NT2/D1 (cell line): ENCODE measurements at regions not wholly inside any gene's neighbourhood (a gene's known extent, or its start where the extent isn't known, plus 50 kb on each side); places are given as distances from the start of the nearest gene placed in this dataset.

Experiments
- DNase-seq: peaks from one replicate; pipeline ENCODE4 v3.0.0-alpha.2; 2011; ENCODE audit warnings: low read depth, low spot score
- H3K27me3 ChIP-seq: 2 replicates; pipeline ENCODE4 v1.6.0; 2011; ENCODE audit warnings: mild to moderate bottlenecking; ENCODE audit not compliant: insufficient read length, insufficient read depth
- H3K36me3 ChIP-seq: 2 replicates; pipeline ENCODE4 v1.6.1; 2011; ENCODE audit warnings: mild to moderate bottlenecking, low read length, mixed read lengths; ENCODE audit not compliant: insufficient read depth, insufficient read length
- H3K4me1 ChIP-seq: 2 replicates; pipeline ENCODE4 v1.5.1; 2011; ENCODE audit not compliant: insufficient read depth, insufficient read length
- H3K4me3 ChIP-seq: 2 replicates; pipeline ENCODE4 v1.5.1; 2011; ENCODE audit warnings: low read depth; ENCODE audit not compliant: insufficient read length
- H3K9ac ChIP-seq: 2 replicates; pipeline ENCODE4 v1.6.0; 2011; ENCODE audit warnings: low read depth; ENCODE audit not compliant: insufficient read length
- H3K9me3 ChIP-seq: 2 replicates; pipeline ENCODE4 v1.5.1; 2011; ENCODE audit warnings: mild to moderate bottlenecking, low read length; ENCODE audit not compliant: insufficient read depth
- SUZ12 ChIP-seq: IDR thresholded peaks from 2 replicates; pipeline ENCODE4 v1.6.1; 2011; ENCODE audit not compliant: insufficient read length, insufficient read depth; ENCODE audit errors: extremely low read depth
- YY1 ChIP-seq: IDR thresholded peaks from 2 replicates; pipeline ENCODE4 v1.6.1; 2011; ENCODE audit not compliant: insufficient read length, insufficient read depth
- ZNF274 ChIP-seq: IDR thresholded peaks from 2 replicates; pipeline ENCODE4 v1.6.1; 2011; ENCODE audit warnings: mild to moderate bottlenecking, low read depth, low read length

DNA sequence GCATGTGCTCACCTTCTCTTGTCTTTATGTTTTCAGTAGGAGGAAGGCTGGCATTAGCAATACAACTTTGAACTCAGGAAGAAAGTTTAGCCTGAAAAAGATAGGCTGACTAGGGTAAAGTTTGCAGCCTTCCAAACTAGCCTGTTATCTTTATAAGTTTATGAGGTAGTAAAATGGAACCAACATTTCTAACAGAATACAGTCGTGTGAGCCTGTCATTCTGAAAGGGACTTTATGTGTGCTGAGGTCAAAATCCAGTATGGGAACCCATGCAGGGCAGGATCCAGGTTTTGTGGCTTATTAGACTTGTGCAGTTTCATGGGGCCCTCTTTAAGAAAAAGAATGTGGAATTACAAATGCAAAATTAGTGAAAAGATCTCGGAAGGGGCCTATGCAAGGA is 201.0 kb upstream of the PRPS1L1 start:
- H3K9me3 ChIP-seq = no peaks in the 10 kb centered on the region
- no peaks in the 10 kb centered on the region for H3K4me1 ChIP-seq
- H3K36me3 ChIP-seq = no peaks in the 10 kb centered on the region
- no peak for DNase-seq
- H3K27me3 ChIP-seq = no peaks in the 10 kb centered on the region
- TF ChIP-seq ZNF274 = no peak
- TF ChIP-seq SUZ12 = no peak
- TF ChIP-seq YY1 = no peak
- no peak overlapping the region for H3K4me3 ChIP-seq
- H3K9ac ChIP-seq = no peak overlapping the region

DNA sequence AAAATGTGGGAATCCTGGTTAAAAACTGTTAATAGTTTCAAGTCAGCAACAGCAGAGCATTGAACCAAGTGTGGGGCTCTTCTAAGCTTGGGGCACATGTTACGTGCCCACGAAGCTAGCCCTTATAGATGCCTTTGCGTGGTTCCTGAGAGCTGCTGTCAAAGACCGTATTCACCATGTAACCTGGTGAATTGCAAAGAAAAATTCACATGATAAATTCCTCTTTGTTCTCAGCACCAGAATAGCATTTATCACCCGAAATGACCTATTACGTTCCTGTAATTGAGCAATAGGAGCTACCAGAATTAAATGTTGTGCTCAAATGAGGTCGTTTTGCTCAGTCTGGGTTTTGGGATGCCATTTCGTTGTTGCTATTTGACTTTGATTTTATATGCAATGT is 202.6 kb upstream of the PRPS1L1 start:
- no peaks in the 10 kb centered on the region for H3K9me3 ChIP-seq
- no peak overlapping the region for H3K9ac ChIP-seq
- H3K4me3 ChIP-seq = no peak overlapping the region
- no peaks in the 10 kb centered on the region for H3K4me1 ChIP-seq
- no peaks in the 10 kb centered on the region for H3K27me3 ChIP-seq
- no peak for TF ChIP-seq ZNF274
- no peak for TF ChIP-seq YY1
- TF ChIP-seq SUZ12 = no peak
- no peak for DNase-seq
- no peaks in the 10 kb centered on the region for H3K36me3 ChIP-seq

DNA sequence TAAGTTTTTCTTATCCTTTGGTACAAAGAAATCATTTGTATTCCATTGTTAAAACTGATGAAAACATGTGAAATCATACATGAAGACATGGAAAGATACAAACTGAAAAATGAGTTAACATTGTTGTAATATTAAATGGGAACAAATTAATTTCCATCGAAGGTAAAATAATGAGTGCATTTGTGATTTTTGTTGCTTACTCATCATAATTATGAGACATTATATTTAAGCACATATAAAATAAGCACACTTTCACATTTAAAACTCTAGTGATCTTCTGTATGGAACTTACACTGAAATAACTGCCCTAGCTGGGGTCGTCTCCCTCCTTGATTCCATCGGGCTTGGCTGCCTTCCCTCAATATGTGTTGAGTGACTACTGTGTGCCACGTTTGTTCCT is 204.2 kb upstream of the PRPS1L1 start:
- Histone ChIP-seq H3K4me3 (no peak overlapping the region), H3K4me1 (no peaks in the 10 kb centered on the region), H3K36me3 (no peaks in the 10 kb centered on the region), H3K9ac (no peak overlapping the region), H3K9me3 (no peaks in the 10 kb centered on the region), H3K27me3 (no peaks in the 10 kb centered on the region)
- TF ChIP-seq SUZ12 = no peak
- no peak for TF ChIP-seq ZNF274
- no peak for TF ChIP-seq YY1
- DNase-seq = no peak

DNA sequence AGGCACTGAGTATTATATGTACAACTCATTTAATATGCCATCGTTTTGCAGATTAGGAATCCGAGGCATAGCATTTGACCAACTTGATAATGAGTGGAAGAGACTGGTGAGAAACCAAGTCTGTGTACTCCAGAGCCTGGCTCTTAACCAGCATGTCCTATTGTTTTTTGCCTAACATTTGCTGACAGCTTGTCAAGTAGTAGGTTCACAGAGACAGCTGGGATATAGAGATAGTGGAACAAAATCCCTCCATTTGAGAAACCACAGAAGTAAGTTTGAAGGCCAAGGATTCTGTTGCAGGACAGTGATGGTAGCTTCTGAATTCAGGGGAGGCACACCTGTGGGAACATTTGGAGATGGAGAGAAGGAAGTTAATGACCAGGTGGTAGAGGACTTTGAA is 206.9 kb upstream of the PRPS1L1 start:
- H3K4me3 ChIP-seq = no peak overlapping the region
- H3K36me3 ChIP-seq = no peaks in the 10 kb centered on the region
- no peak for DNase-seq
- no peaks in the 10 kb centered on the region for H3K27me3 ChIP-seq
- H3K9me3 ChIP-seq = no peaks in the 10 kb centered on the region
- H3K4me1 ChIP-seq = no peaks in the 10 kb centered on the region
- TF ChIP-seq ZNF274 (no peak), SUZ12 (no peak), YY1 (no peak)
- no peak overlapping the region for H3K9ac ChIP-seq

DNA sequence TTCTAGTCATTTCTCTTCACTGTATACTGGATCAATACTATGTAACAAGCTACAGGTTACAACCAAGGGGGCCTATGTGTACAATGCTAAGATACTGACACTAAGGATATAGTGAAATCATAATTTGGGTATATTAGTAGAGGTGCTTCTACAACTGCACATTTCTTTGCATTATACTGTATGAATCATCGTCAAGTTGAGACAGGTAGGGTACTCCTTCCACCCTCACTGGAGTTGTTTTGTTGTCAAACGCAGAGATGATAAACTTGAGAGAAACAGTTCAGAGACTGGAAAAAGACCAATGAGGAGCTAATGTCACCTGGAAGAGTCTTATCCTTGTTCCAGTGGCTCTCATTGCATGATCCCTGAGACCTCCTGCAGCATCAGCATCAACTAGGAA is 208.2 kb upstream of the PRPS1L1 start:
- no peaks in the 10 kb centered on the region for H3K4me1 ChIP-seq
- no peaks in the 10 kb centered on the region for H3K9me3 ChIP-seq
- DNase-seq = no peak
- no peaks in the 10 kb centered on the region for H3K36me3 ChIP-seq
- H3K9ac ChIP-seq = no peak overlapping the region
- TF ChIP-seq SUZ12 = no peak
- no peak overlapping the region for H3K4me3 ChIP-seq
- no peaks in the 10 kb centered on the region for H3K27me3 ChIP-seq

DNA sequence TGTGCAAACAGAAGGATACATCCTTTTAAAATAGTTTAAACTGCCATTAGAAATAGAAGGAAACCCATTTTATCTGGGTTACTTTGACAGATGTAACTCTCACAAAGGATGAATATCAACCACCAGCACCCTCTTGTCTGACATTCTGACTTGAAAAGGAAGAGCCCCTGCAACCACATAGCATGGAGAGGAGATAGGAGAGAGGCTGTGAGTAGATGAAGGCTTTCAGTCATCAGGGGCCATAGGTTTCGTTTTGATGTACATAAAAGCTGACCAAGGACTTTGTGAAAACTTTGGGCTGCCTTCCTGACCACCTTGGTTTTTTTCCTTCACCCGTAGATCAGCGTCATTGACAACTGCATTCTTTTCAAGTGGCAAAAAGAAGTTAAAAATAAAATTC is 211.6 kb upstream of the PRPS1L1 start:
- no peaks in the 10 kb centered on the region for H3K27me3 ChIP-seq
- no peak overlapping the region for H3K4me3 ChIP-seq
- DNase-seq = no peak
- H3K4me1 ChIP-seq = no peaks in the 10 kb centered on the region
- no peaks in the 10 kb centered on the region for H3K9me3 ChIP-seq
- no peak overlapping the region for H3K9ac ChIP-seq
- H3K36me3 ChIP-seq = no peaks in the 10 kb centered on the region
- TF ChIP-seq SUZ12 (no peak), ZNF274 (no peak), YY1 (no peak)

DNA sequence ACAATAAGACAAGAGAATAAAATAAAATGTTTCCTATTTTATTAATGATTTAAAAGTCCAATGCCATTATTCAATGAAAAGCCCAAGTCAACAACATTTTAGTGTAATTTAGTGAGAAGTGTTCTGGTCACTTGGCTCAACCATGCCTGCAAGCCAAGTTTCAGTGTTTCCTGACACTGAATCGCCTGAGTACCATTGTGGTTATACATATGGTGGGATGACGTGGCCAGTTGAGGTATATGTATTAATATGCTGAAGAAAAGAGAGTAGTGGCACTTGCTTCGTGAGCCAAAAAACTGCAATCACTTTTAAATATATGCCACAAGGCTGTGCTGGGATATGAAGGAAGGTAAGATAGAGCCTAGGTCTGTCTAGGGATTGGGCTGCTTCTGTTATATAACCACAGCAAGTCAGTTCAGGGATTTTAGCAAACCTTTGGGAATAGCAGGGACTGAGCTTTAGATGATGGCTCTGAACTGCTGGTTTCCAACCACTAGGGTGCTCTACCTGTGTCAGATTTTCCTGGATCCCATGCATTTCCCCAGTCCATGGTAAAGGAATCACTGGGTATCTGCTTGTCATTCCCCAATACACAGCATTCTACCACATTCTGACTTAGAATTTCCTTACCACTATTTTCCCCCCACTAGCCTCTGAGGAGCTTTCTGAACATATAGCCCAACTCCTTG is 214.0 kb upstream of the PRPS1L1 start:
- H3K36me3 ChIP-seq = no peaks in the 10 kb centered on the region
- TF ChIP-seq ZNF274 (no peak), YY1 (no peak), SUZ12 (no peak)
- no peaks in the 10 kb centered on the region for H3K9me3 ChIP-seq
- no peak overlapping the region for H3K9ac ChIP-seq
- no peaks in the 10 kb centered on the region for H3K27me3 ChIP-seq
- no peak overlapping the region for H3K4me3 ChIP-seq
- H3K4me1 ChIP-seq = no peaks in the 10 kb centered on the region
- no peak for DNase-seq

DNA sequence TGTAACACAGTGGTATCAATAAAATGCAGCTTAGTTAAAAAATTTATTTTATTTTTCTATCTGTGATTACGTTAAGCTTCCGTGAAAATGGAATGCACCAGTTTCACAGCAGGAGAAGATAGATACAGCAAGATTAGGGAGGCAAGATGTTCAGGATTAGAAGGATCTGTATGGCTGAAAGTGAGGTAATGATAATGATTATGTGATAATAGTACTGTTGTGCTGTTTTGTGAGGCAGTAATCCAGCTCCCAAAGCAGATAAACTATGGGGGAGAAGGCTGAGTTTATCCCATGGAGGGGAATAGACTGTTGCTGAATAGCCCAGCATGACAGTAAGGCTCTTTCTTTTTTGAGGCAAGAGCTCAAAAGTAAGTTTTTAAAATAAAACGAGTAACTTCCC is 216.1 kb upstream of the PRPS1L1 start:
- Histone ChIP-seq H3K9ac (no peak overlapping the region), H3K4me3 (no peak overlapping the region), H3K4me1 (no peaks in the 10 kb centered on the region), H3K36me3 (no peaks in the 10 kb centered on the region), H3K27me3 (no peaks in the 10 kb centered on the region), H3K9me3 (no peaks in the 10 kb centered on the region; the same call in 1 of the 2 replicates)
- DNase-seq = no peak
- TF ChIP-seq SUZ12 = no peak
